GM18870 (cell line): ENCODE measurements at regions not wholly inside any gene's neighbourhood (a gene's known extent, or its start where the extent isn't known, plus 50 kb on each side); places are given as distances from the start of the nearest gene placed in this dataset.
"Not testable (repeated sequence)": the region's sequence is repeated elsewhere in the genome, so short reads cannot be mapped to it uniquely, and the experiment has no call there.

Experiments
- ATAC-seq: cut with Tn5 transposase; IDR thresholded peaks from one replicate; pipeline ENCODE4 v1.9.1; 2021; ENCODE audit warnings: moderate library complexity; ENCODE audit not compliant: unreplicated experiment

- ATAC-seq = no peak
These were observed 192.9 kb downstream of the C12orf75 start for GRCh38 chr12:105523164-105524057.

GRCh38 chr12:105524961-105525360 lies 194.5 kb downstream of the C12orf75 start:
- no peak for ATAC-seq

GRCh38 chr12:105534068-105534467 lies 203.6 kb downstream of the C12orf75 start:
- no peak for ATAC-seq

- ATAC-seq = not testable (repeated sequence)
These were observed 204.5 kb downstream of the C12orf75 start for GRCh38 chr12:105535033-105535432.

- ATAC-seq = no peak
These were observed 208.4 kb downstream of the C12orf75 start for GRCh38 chr12:105538880-105539279.

- ATAC-seq = no peak
These were observed 209.2 kb downstream of the C12orf75 start for GRCh38 chr12:105539735-105540134.

- ATAC-seq = no peak
These were observed 217.3 kb downstream of the C12orf75 start for GRCh38 chr12:105547786-105548185.

- no peak for ATAC-seq
These were observed 218.1 kb downstream of the C12orf75 start for GRCh38 chr12:105548626-105549025.

GRCh38 chr12:105552056-105552455 lies 221.6 kb downstream of the C12orf75 start:
- no peak for ATAC-seq

- no peak for ATAC-seq
These were observed 223.8 kb downstream of the C12orf75 start for GRCh38 chr12:105554223-105554678.

- no peak for ATAC-seq
These were observed 224.4 kb downstream of the C12orf75 start for GRCh38 chr12:105554856-105555255.

GRCh38 chr12:105555556-105556295 lies 225.2 kb downstream of the C12orf75 start:
- no peak for ATAC-seq

- ATAC-seq = no peak
These were observed 228.8 kb downstream of the C12orf75 start for GRCh38 chr12:105559310-105559709.

GRCh38 chr12:105561546-105562198 lies 231.2 kb downstream of the C12orf75 start:
- ATAC-seq = no peak

GRCh38 chr12:105562199-105562971 lies 231.9 kb downstream of the C12orf75 start:
- no peak for ATAC-seq

- ATAC-seq = no peak
These were observed 236.6 kb downstream of the C12orf75 start for GRCh38 chr12:105567061-105567460.

- no peak for ATAC-seq
These were observed 239.4 kb downstream of the C12orf75 start for GRCh38 chr12:105569886-105570285.

- no peak for ATAC-seq
These were observed 240.5 kb downstream of the C12orf75 start for GRCh38 chr12:105570944-105571343.

- no peak for ATAC-seq
These were observed 243.1 kb downstream of the C12orf75 start for GRCh38 chr12:105573574-105573973.

- ATAC-seq = no peak
These were observed 243.7 kb downstream of the C12orf75 start for GRCh38 chr12:105574056-105574715.
